Astrocyte of the spinal cord (primary cell): ENCODE measurements at regions not wholly inside any gene's neighbourhood (a gene's known extent, or its start where the extent isn't known, plus 50 kb on each side); places are given as distances from the start of the nearest gene placed in this dataset.

Experiments
- DNase-seq: peaks from one replicate; pipeline ENCODE4 v3.0.0; 2011; ENCODE audit warnings: low read depth, low spot score
- H3K4me3 ChIP-seq: 2 replicates; pipeline ENCODE4 v1.5.1; 2011; ENCODE audit warnings: low read depth, mild to moderate bottlenecking, low read length, moderate library complexity
- CTCF ChIP-seq: IDR thresholded peaks from 2 replicates; pipeline ENCODE4 v1.5.1; 2012; ENCODE audit warnings: low read depth, mild to moderate bottlenecking, low read length, inconsistent platforms
- in situ Hi-C: cut with HindIII; loops from 2 replicates; pipeline ENCODE4 v1.10.0; 2017; ENCODE audit warnings: low sequenced_read_pairs

- no peak for DNase-seq
- no peak overlapping the region for H3K4me3 ChIP-seq
- in situ Hi-C loops = no loop called here
- TF ChIP-seq CTCF = no peak
Observed at GRCh38 chr5:135141303-135142268, 107.6 kb upstream of the PITX1 start.

DNA sequence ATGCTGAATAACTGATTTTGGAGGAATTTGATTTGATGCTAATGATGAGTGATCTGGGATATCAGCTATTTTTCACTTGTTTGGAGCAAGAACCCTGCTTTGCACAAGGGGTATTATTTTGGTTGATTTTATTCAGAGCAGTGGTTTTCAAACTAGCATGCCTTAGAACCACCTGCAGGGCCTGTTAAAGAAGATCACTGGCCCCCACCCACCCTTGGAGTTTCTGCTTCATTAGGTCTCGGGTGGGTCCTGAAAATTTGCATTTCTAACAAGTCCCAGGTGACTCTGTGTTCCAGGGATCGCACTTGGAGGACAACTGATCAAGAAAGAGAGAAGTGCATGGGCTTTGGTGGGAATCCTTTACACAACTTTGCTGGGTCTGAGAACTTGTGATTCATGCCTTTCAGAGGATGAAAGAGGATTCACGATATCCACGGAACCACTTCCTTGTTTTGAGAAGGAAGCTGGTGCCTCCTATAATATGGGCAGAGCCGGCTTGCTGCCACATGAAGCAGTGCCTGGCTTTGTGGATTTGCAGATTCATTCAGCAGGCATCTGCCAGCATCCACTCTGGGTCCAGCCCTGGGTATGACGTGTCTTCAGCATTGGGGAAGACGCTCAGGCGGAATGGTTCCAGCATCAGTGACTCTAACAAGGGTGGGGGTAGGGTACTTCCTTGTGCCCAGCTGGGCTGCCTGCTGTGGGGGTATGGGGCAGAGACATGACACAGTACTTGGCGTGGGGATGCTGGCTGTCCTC, 106.6 kb upstream of the PITX1 start:
- DNase-seq = peak; percentile 45
- no peak for TF ChIP-seq CTCF
- H3K4me3 ChIP-seq = no peak overlapping the region
- in situ Hi-C loops = no loop called here

- TF ChIP-seq CTCF = no peak
- H3K4me3 ChIP-seq = no peak overlapping the region
- DNase-seq = peak; percentile 52
- in situ Hi-C loops = no loop called here
Observed at GRCh38 chr5:135139381-135140134, 105.5 kb upstream of the PITX1 start.

GRCh38 chr5:135138116-135138850, 104.3 kb upstream of the PITX1 start:
- no peak overlapping the region for H3K4me3 ChIP-seq
- in situ Hi-C loops = no loop called here
- TF ChIP-seq CTCF = no peak

GRCh38 chr5:135137146-135137915, 103.3 kb upstream of the PITX1 start:
- in situ Hi-C loops = no loop called here
- no peak for DNase-seq
- TF ChIP-seq CTCF = no peak
- H3K4me3 ChIP-seq = no peak overlapping the region

More at GRCh38 chr5:135138116-135138850, 104.3 kb upstream of the PITX1 start:
- DNase-seq = no peak
